NB4 (cell line): ENCODE measurements at regions not wholly inside any gene's neighbourhood (a gene's known extent, or its start where the extent isn't known, plus 50 kb on each side); places are given as distances from the start of the nearest gene placed in this dataset.

Source experiments
- CTCF ChIP-seq: IDR thresholded peaks from one replicate; pipeline ENCODE4 v1.5.1; 2012; ENCODE audit warnings: low read depth, low read length
- MAX ChIP-seq: IDR thresholded peaks from 2 replicates; pipeline ENCODE4 v1.6.1; 2011; ENCODE audit warnings: low read depth, low read length
- MYC ChIP-seq: IDR thresholded peaks from 2 replicates; pipeline ENCODE4 v1.6.1; 2011; ENCODE audit warnings: low read depth, low read length
- POLR2A ChIP-seq: IDR thresholded peaks from 2 replicates; pipeline ENCODE4 v1.6.1; 2011; ENCODE audit warnings: mild to moderate bottlenecking; ENCODE audit not compliant: insufficient read length; ENCODE audit errors: extremely low read depth

GRCh38 chr20:52755744-52756143 is 216.4 kb upstream of the TSHZ2 start:
- TF ChIP-seq CTCF = no peak
- TF ChIP-seq POLR2A = no peak
- no peak for TF ChIP-seq MAX
- TF ChIP-seq MYC = no peak
